ENCODE measurements at regions not wholly inside any gene's neighbourhood (a gene's known extent, or its start where the extent isn't known, plus 50 kb on each side); places are given as distances from the start of the nearest gene placed in this dataset.

GRCh38 chr20:48079028-48079427, 293.7 kb upstream of the SULF2 start:
- TF ChIP-seq CTCF (conservative IDR thresholded peaks at IDR 0.05) (no peak), ZFX (IDR thresholded peaks at IDR 0.05) (no peak)
- H3K27ac ChIP-seq, result no peak overlapping the region

GRCh38 chr20:48076747-48077146, 291.5 kb upstream of the SULF2 start:
- no peak for TF ChIP-seq ZFX (IDR thresholded peaks at IDR 0.05)
- TF ChIP-seq CTCF (conservative IDR thresholded peaks at IDR 0.05), result no peak
- no peak overlapping the region for H3K27ac ChIP-seq

- H3K27ac ChIP-seq, result no peak overlapping the region
- no peak for TF ChIP-seq CTCF (conservative IDR thresholded peaks at IDR 0.05)
- TF ChIP-seq ZFX (IDR thresholded peaks at IDR 0.05), result no peak
Measured at GRCh38 chr20:48076247-48076646, 291.0 kb upstream of the SULF2 start.

GRCh38 chr20:48075591-48076174, 290.4 kb upstream of the SULF2 start:
- no peak overlapping the region for H3K27ac ChIP-seq
- TF ChIP-seq CTCF (conservative IDR thresholded peaks at IDR 0.05) (no peak), ZFX (IDR thresholded peaks at IDR 0.05) (no peak)

GRCh38 chr20:48070991-48071652, 285.8 kb upstream of the SULF2 start:
- TF ChIP-seq CTCF (conservative IDR thresholded peaks at IDR 0.05), result no peak
- no peak for TF ChIP-seq ZFX (IDR thresholded peaks at IDR 0.05)
- H3K27ac ChIP-seq, result no peak overlapping the region

- H3K27ac ChIP-seq, result no peak overlapping the region
- TF ChIP-seq ZFX (IDR thresholded peaks at IDR 0.05) (no peak), CTCF (conservative IDR thresholded peaks at IDR 0.05) (no peak)
Measured at GRCh38 chr20:48069596-48069995, 284.3 kb upstream of the SULF2 start.

GRCh38 chr20:48066851-48067250, 281.6 kb upstream of the SULF2 start:
- no peak overlapping the region for H3K27ac ChIP-seq
- TF ChIP-seq CTCF (conservative IDR thresholded peaks at IDR 0.05) (no peak), ZFX (IDR thresholded peaks at IDR 0.05) (no peak)

All from C4-2B (cell line).